Epithelial cell of esophagus (primary cell): ENCODE measurements at regions not wholly inside any gene's neighbourhood (a gene's known extent, or its start where the extent isn't known, plus 50 kb on each side); places are given as distances from the start of the nearest gene placed in this dataset.
A peak's percentile ranks its signal among the peaks of the same experiment; 100 is the strongest.

Experiments used
- DNase-seq: peaks from one replicate; pipeline ENCODE4 v3.0.0; 2010; ENCODE audit warnings: low read depth
- H3K4me3 ChIP-seq: 2 replicates; pipeline ENCODE4 v1.5.1; 2011; ENCODE audit warnings: mild to moderate bottlenecking, low read length, control low read depth
- CTCF ChIP-seq: IDR thresholded peaks from 2 replicates; pipeline ENCODE4 v1.5.1; 2011; ENCODE audit warnings: low read depth, mild to moderate bottlenecking, low read length, control low read depth, inconsistent platforms; ENCODE audit not compliant: insufficient read depth; ENCODE audit errors: missing control alignments

GRCh38 chr4:151530783-151531182 lies 121.8 kb downstream of the FHIP1A start:
- TF ChIP-seq CTCF = peak; percentile 57
- DNase-seq = peak; percentile 39
- no peak overlapping the region for H3K4me3 ChIP-seq

- peak; percentile 2 for TF ChIP-seq CTCF
- DNase-seq = no peak
- H3K4me3 ChIP-seq = no peak overlapping the region
These were observed 123.2 kb downstream of the FHIP1A start for GRCh38 chr4:151532001-151532708.

- DNase-seq = no peak
- no peak for TF ChIP-seq CTCF
- H3K4me3 ChIP-seq = no peak overlapping the region
These were observed 125.2 kb downstream of the FHIP1A start for GRCh38 chr4:151534195-151534594.

- no peak for DNase-seq
- no peak for TF ChIP-seq CTCF
- H3K4me3 ChIP-seq = no peak overlapping the region
These were observed 126.4 kb downstream of the FHIP1A start for GRCh38 chr4:151535366-151535765.

- no peak for DNase-seq
- no peak for TF ChIP-seq CTCF
- H3K4me3 ChIP-seq = no peak overlapping the region
These were observed 128.7 kb downstream of the FHIP1A start for GRCh38 chr4:151537687-151538086.

GRCh38 chr4:151538963-151539362 lies 130.0 kb downstream of the FHIP1A start:
- no peak for TF ChIP-seq CTCF
- H3K4me3 ChIP-seq = no peak overlapping the region
- DNase-seq = no peak
